Stimulated activated CD4-positive, alpha-beta T cell treated with anti-CD3 and anti-CD28 coated beads, Interleukin-4, amount 100 ng/mL, for 4 hours (primary cell): ENCODE measurements at regions not wholly inside any gene's neighbourhood (a gene's known extent, or its start where the extent isn't known, plus 50 kb on each side); places are given as distances from the start of the nearest gene placed in this dataset.

Experiments used
- DNase-seq, 2 experiments: peaks; one replicate each; pipeline ENCODE4 v3.0.0-alpha.2; 2020

GRCh38 chr6:164130585-164130984, 716.1 kb downstream of the QKI start:
- no peak for DNase-seq

- no peak for DNase-seq
These were observed 715.6 kb downstream of the QKI start for GRCh38 chr6:164130151-164130550.

- no peak for DNase-seq
These were observed 714.7 kb downstream of the QKI start for GRCh38 chr6:164129218-164129617.

GRCh38 chr6:164128101-164128500, 713.6 kb downstream of the QKI start:
- no peak for DNase-seq

GRCh38 chr6:164124986-164125385, 710.5 kb downstream of the QKI start:
- no peak for DNase-seq

- no peak for DNase-seq
These were observed 710.0 kb downstream of the QKI start for GRCh38 chr6:164124473-164124872.

- no peak for DNase-seq
These were observed 707.6 kb downstream of the QKI start for GRCh38 chr6:164122109-164122508.

GRCh38 chr6:164121527-164121926, 707.0 kb downstream of the QKI start:
- DNase-seq, result no peak

GRCh38 chr6:164114651-164115050, 700.1 kb downstream of the QKI start:
- no peak for DNase-seq

GRCh38 chr6:164114051-164114450, 699.5 kb downstream of the QKI start:
- DNase-seq, result no peak

- DNase-seq, result no peak
These were observed 699.1 kb downstream of the QKI start for GRCh38 chr6:164113637-164114036.

- no peak for DNase-seq
These were observed 695.2 kb downstream of the QKI start for GRCh38 chr6:164109770-164110140.

GRCh38 chr6:164108869-164109769, 694.6 kb downstream of the QKI start:
- no peak for DNase-seq

GRCh38 chr6:164108092-164108491, 693.6 kb downstream of the QKI start:
- no peak for DNase-seq

GRCh38 chr6:164107297-164107995, 692.9 kb downstream of the QKI start:
- no peak for DNase-seq

- DNase-seq, result no peak
These were observed 691.8 kb downstream of the QKI start for GRCh38 chr6:164106345-164106769.

GRCh38 chr6:164105705-164106104, 691.2 kb downstream of the QKI start:
- DNase-seq, result no peak

- DNase-seq, result no peak
These were observed 689.9 kb downstream of the QKI start for GRCh38 chr6:164104432-164104831.

GRCh38 chr6:164102693-164103092, 688.2 kb downstream of the QKI start:
- no peak for DNase-seq

GRCh38 chr6:164101859-164102258, 687.3 kb downstream of the QKI start:
- DNase-seq, result no peak

GRCh38 chr6:164099269-164099865, 684.8 kb downstream of the QKI start:
- DNase-seq, result no peak

GRCh38 chr6:164098857-164099267, 684.3 kb downstream of the QKI start:
- DNase-seq, result no peak

GRCh38 chr6:164097551-164098398, 683.3 kb downstream of the QKI start:
- no peak for DNase-seq
